K562 (cell line): ENCODE measurements at regions not wholly inside any gene's neighbourhood (a gene's known extent, or its start where the extent isn't known, plus 50 kb on each side); places are given as distances from the start of the nearest gene placed in this dataset.

Source experiments
- NFE2L1 ChIP-seq: fragments of 450-650 bp; IDR thresholded peaks from 2 replicates; pipeline ENCODE4 v1.6.1; 2016; ENCODE audit warnings: missing genetic modification characterization, low read depth, mild to moderate bottlenecking, missing compliant biosample characterization, moderate library complexity, borderline replicate concordance
- SMAD3 ChIP-seq: fragments of 450-650 bp; formaldehyde crosslinking; conservative IDR thresholded peaks from 2 replicates; pipeline ENCODE4 v1.4.0; 2020; ENCODE audit warnings: mild to moderate bottlenecking
- SOX6 ChIP-seq: fragments of 450-650 bp; IDR thresholded peaks from 2 replicates; pipeline ENCODE4 v1.6.1; 2014; ENCODE audit warnings: mild to moderate bottlenecking
- ZBTB1 ChIP-seq: sonication (generic); formaldehyde crosslinking; IDR thresholded peaks from 2 replicates; pipeline ENCODE4 v1.8.1; 2023; ENCODE audit warnings: missing genetic modification reagents, low read depth, mild to moderate bottlenecking, borderline replicate concordance
- ZSCAN29 ChIP-seq: fragments of 450-650 bp; IDR thresholded peaks from 2 replicates; pipeline ENCODE4 v1.6.1; 2017
- TF ChIP-seq, protein P1 (sequence below): fragments of 450-650 bp; IDR thresholded peaks from 2 replicates; pipeline ENCODE4 v1.6.1; 2016; ENCODE audit warnings: mild to moderate bottlenecking, moderate library complexity
- TF ChIP-seq, protein P2 (sequence below): IDR thresholded peaks from 3 replicates; pipeline ENCODE4 v1.6.1; 2011; ENCODE audit warnings: borderline replicate concordance, mild to moderate bottlenecking; ENCODE audit not compliant: insufficient read length, insufficient read depth
- TF ChIP-seq, protein P3 (sequence below): sonication (generic); formaldehyde crosslinking; IDR thresholded peaks from 2 replicates; pipeline ENCODE4 v1.8.0; 2023; ENCODE audit warnings: missing genetic modification reagents, mild to moderate bottlenecking, borderline replicate concordance

DNA sequence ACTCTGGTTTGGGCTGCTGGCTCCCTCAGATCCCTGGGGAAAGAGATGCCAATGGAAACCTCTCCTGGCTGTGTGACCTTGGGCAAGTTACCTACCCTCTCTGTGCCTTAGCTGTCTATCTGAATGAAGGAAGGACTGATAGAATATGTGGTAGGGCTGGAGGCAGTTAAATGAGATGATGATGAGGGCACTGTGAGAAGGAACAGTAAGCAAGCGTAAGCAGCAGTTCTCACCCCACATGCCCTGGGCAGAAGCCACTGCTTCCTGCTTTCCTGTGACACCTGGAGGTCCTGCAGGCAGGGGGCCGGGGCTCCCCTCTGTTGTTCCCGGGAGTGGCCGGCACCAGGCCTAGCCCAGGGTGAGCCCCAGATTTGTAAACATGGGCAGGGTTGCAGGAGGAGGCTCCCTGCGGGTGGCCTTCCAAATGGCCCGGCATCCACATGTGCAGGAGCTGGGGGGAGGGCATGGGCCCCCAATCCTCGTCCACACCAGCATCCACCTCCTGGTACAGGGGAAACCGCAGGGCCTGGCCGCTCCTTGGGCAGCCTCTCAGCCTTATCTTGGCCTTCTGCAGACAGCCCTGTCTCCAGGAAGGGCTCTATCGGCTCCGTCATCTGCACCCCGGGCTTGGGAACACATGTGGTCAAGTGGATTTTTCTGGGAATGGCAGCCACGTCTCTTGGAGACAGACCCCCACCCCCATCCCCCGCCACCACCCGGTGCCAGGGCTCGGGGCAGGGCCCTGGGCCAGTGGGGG is 235.6 kb upstream of the GSE1 start (continued):
- TF ChIP-seq SOX6, result peak; percentile 66
- no peak for TF ChIP-seq NFE2L1
- TF ChIP-seq, protein P1, sequence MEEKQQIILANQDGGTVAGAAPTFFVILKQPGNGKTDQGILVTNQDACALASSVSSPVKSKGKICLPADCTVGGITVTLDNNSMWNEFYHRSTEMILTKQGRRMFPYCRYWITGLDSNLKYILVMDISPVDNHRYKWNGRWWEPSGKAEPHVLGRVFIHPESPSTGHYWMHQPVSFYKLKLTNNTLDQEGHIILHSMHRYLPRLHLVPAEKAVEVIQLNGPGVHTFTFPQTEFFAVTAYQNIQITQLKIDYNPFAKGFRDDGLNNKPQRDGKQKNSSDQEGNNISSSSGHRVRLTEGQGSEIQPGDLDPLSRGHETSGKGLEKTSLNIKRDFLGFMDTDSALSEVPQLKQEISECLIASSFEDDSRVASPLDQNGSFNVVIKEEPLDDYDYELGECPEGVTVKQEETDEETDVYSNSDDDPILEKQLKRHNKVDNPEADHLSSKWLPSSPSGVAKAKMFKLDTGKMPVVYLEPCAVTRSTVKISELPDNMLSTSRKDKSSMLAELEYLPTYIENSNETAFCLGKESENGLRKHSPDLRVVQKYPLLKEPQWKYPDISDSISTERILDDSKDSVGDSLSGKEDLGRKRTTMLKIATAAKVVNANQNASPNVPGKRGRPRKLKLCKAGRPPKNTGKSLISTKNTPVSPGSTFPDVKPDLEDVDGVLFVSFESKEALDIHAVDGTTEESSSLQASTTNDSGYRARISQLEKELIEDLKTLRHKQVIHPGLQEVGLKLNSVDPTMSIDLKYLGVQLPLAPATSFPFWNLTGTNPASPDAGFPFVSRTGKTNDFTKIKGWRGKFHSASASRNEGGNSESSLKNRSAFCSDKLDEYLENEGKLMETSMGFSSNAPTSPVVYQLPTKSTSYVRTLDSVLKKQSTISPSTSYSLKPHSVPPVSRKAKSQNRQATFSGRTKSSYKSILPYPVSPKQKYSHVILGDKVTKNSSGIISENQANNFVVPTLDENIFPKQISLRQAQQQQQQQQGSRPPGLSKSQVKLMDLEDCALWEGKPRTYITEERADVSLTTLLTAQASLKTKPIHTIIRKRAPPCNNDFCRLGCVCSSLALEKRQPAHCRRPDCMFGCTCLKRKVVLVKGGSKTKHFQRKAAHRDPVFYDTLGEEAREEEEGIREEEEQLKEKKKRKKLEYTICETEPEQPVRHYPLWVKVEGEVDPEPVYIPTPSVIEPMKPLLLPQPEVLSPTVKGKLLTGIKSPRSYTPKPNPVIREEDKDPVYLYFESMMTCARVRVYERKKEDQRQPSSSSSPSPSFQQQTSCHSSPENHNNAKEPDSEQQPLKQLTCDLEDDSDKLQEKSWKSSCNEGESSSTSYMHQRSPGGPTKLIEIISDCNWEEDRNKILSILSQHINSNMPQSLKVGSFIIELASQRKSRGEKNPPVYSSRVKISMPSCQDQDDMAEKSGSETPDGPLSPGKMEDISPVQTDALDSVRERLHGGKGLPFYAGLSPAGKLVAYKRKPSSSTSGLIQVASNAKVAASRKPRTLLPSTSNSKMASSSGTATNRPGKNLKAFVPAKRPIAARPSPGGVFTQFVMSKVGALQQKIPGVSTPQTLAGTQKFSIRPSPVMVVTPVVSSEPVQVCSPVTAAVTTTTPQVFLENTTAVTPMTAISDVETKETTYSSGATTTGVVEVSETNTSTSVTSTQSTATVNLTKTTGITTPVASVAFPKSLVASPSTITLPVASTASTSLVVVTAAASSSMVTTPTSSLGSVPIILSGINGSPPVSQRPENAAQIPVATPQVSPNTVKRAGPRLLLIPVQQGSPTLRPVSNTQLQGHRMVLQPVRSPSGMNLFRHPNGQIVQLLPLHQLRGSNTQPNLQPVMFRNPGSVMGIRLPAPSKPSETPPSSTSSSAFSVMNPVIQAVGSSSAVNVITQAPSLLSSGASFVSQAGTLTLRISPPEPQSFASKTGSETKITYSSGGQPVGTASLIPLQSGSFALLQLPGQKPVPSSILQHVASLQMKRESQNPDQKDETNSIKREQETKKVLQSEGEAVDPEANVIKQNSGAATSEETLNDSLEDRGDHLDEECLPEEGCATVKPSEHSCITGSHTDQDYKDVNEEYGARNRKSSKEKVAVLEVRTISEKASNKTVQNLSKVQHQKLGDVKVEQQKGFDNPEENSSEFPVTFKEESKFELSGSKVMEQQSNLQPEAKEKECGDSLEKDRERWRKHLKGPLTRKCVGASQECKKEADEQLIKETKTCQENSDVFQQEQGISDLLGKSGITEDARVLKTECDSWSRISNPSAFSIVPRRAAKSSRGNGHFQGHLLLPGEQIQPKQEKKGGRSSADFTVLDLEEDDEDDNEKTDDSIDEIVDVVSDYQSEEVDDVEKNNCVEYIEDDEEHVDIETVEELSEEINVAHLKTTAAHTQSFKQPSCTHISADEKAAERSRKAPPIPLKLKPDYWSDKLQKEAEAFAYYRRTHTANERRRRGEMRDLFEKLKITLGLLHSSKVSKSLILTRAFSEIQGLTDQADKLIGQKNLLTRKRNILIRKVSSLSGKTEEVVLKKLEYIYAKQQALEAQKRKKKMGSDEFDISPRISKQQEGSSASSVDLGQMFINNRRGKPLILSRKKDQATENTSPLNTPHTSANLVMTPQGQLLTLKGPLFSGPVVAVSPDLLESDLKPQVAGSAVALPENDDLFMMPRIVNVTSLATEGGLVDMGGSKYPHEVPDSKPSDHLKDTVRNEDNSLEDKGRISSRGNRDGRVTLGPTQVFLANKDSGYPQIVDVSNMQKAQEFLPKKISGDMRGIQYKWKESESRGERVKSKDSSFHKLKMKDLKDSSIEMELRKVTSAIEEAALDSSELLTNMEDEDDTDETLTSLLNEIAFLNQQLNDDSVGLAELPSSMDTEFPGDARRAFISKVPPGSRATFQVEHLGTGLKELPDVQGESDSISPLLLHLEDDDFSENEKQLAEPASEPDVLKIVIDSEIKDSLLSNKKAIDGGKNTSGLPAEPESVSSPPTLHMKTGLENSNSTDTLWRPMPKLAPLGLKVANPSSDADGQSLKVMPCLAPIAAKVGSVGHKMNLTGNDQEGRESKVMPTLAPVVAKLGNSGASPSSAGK, result 0 out of 2 replicates have a peak, but pooled peaks have one; percentile 27
- TF ChIP-seq, protein P2, sequence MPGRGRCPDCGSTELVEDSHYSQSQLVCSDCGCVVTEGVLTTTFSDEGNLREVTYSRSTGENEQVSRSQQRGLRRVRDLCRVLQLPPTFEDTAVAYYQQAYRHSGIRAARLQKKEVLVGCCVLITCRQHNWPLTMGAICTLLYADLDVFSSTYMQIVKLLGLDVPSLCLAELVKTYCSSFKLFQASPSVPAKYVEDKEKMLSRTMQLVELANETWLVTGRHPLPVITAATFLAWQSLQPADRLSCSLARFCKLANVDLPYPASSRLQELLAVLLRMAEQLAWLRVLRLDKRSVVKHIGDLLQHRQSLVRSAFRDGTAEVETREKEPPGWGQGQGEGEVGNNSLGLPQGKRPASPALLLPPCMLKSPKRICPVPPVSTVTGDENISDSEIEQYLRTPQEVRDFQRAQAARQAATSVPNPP, result no peak
- TF ChIP-seq, protein P3, sequence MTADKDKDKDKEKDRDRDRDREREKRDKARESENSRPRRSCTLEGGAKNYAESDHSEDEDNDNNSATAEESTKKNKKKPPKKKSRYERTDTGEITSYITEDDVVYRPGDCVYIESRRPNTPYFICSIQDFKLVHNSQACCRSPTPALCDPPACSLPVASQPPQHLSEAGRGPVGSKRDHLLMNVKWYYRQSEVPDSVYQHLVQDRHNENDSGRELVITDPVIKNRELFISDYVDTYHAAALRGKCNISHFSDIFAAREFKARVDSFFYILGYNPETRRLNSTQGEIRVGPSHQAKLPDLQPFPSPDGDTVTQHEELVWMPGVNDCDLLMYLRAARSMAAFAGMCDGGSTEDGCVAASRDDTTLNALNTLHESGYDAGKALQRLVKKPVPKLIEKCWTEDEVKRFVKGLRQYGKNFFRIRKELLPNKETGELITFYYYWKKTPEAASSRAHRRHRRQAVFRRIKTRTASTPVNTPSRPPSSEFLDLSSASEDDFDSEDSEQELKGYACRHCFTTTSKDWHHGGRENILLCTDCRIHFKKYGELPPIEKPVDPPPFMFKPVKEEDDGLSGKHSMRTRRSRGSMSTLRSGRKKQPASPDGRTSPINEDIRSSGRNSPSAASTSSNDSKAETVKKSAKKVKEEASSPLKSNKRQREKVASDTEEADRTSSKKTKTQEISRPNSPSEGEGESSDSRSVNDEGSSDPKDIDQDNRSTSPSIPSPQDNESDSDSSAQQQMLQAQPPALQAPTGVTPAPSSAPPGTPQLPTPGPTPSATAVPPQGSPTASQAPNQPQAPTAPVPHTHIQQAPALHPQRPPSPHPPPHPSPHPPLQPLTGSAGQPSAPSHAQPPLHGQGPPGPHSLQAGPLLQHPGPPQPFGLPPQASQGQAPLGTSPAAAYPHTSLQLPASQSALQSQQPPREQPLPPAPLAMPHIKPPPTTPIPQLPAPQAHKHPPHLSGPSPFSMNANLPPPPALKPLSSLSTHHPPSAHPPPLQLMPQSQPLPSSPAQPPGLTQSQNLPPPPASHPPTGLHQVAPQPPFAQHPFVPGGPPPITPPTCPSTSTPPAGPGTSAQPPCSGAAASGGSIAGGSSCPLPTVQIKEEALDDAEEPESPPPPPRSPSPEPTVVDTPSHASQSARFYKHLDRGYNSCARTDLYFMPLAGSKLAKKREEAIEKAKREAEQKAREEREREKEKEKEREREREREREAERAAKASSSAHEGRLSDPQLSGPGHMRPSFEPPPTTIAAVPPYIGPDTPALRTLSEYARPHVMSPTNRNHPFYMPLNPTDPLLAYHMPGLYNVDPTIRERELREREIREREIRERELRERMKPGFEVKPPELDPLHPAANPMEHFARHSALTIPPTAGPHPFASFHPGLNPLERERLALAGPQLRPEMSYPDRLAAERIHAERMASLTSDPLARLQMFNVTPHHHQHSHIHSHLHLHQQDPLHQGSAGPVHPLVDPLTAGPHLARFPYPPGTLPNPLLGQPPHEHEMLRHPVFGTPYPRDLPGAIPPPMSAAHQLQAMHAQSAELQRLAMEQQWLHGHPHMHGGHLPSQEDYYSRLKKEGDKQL, result 0 out of 2 replicates have a peak, but pooled peaks have one; percentile 63
- peak; percentile 54; the same call in 1 of the 2 replicates for TF ChIP-seq ZSCAN29
- 0 out of 2 replicates have a peak, but pooled peaks have one; percentile 13 for TF ChIP-seq SMAD3 (CRISPR knock-in tag)
- TF ChIP-seq ZBTB1 (CRISPR knock-in tag), result peak; percentile 68; the same call in 1 of the 2 replicates
